Breast epithelium (tissue), 3 donors: ENCODE measurements at regions not wholly inside any gene's neighbourhood (a gene's known extent, or its start where the extent isn't known, plus 50 kb on each side); places are given as distances from the start of the nearest gene placed in this dataset.

Experiments
- CTCF ChIP-seq, 3 donors: fragments of 450-650 bp; IDR thresholded peaks; one replicate each; pipeline ENCODE4 v1.5.1; 2016 to 2017; ENCODE audit warnings: antibody characterized with exemption in 3 of 3, mild to moderate bottlenecking in 3 of 3, moderate library complexity in 3 of 3
- POLR2A ChIP-seq: fragments of 450-650 bp; IDR thresholded peaks from one replicate; pipeline ENCODE4 v1.6.1; 2016; ENCODE audit warnings: antibody characterized with exemption, mild to moderate bottlenecking, moderate library complexity
- POLR2AphosphoS5 ChIP-seq, 3 donors: sonication (generic); formaldehyde crosslinking; IDR thresholded peaks; one replicate each; pipeline ENCODE4 v1.6.1; 2017; ENCODE audit warnings: antibody characterized with exemption in 3 of 3

GRCh38 chr3:62997369-62997768 is 122.2 kb upstream of the CADPS start:
- TF ChIP-seq CTCF (IDR thresholded peaks at IDR 0.05) = no peak
- no peak for TF ChIP-seq POLR2A
- no peak for TF ChIP-seq POLR2AphosphoS5 (IDR thresholded peaks at IDR 0.05)
